ENCODE measurements at regions not wholly inside any gene's neighbourhood (a gene's known extent, or its start where the extent isn't known, plus 50 kb on each side); places are given as distances from the start of the nearest gene placed in this dataset.

- TF ChIP-seq CTCF (IDR thresholded peaks at IDR 0.05; ENCODE audit: unreplicated experiment) = no peak
- Mint-ChIP-seq H3K36me3 (no peaks in the 10 kb centered on the region), H3K27me3 (ENCODE audit: low read depth) (no peaks in the 10 kb centered on the region), H3K4me3 (no peak overlapping the region), H3K4me1 (peaks cover 70% of the 10 kb centered on the region), H3K9me3 (no peaks in the 10 kb centered on the region), H3K27ac (no peak overlapping the region)
- DNase-seq (ENCODE audit: low spot score in 2 of 2, unreplicated experiment in 2 of 2) = no peak
These were observed 231.0 kb upstream of the ATP2B1 start for GRCh38 chr12:89939522-89940215.

GRCh38 chr12:89936631-89937030, 228.0 kb upstream of the ATP2B1 start:
- Mint-ChIP-seq H3K27me3 (ENCODE audit: low read depth) (no peaks in the 10 kb centered on the region), H3K4me1 (peaks cover 63% of the 10 kb centered on the region), H3K36me3 (no peaks in the 10 kb centered on the region), H3K4me3 (no peak overlapping the region), H3K27ac (peak overlapping the region; percentile 57), H3K9me3 (no peaks in the 10 kb centered on the region)
- TF ChIP-seq CTCF (IDR thresholded peaks at IDR 0.05; ENCODE audit: unreplicated experiment) = no peak
- no peak for DNase-seq (ENCODE audit: low spot score in 2 of 2, unreplicated experiment in 2 of 2)

GRCh38 chr12:89935850-89936249, 227.2 kb upstream of the ATP2B1 start:
- no peaks in the 10 kb centered on the region for H3K9me3 Mint-ChIP-seq
- no peaks in the 10 kb centered on the region for H3K36me3 Mint-ChIP-seq
- peak overlapping the region; percentile 57 for H3K27ac Mint-ChIP-seq

GRCh38 chr12:89933911-89934310, 225.3 kb upstream of the ATP2B1 start:
- no peak for TF ChIP-seq CTCF (IDR thresholded peaks at IDR 0.05; ENCODE audit: unreplicated experiment)
- no peaks in the 10 kb centered on the region for H3K36me3 Mint-ChIP-seq

More at GRCh38 chr12:89935850-89936249, 227.2 kb upstream of the ATP2B1 start:
- Mint-ChIP-seq H3K27me3 (ENCODE audit: low read depth) (no peaks in the 10 kb centered on the region), H3K4me1 (peaks cover 55% of the 10 kb centered on the region), H3K4me3 (no peak overlapping the region)
- TF ChIP-seq CTCF (IDR thresholded peaks at IDR 0.05; ENCODE audit: unreplicated experiment) = no peak
- no peak for DNase-seq (ENCODE audit: low spot score in 2 of 2, unreplicated experiment in 2 of 2)

GRCh38 chr12:89932954-89933353, 224.3 kb upstream of the ATP2B1 start:
- DNase-seq (ENCODE audit: low spot score in 2 of 2, unreplicated experiment in 2 of 2) = no peak
- no peak overlapping the region for H3K4me3 Mint-ChIP-seq
- TF ChIP-seq CTCF (IDR thresholded peaks at IDR 0.05; ENCODE audit: unreplicated experiment) = no peak
- H3K4me1 Mint-ChIP-seq = peaks cover 48% of the 10 kb centered on the region
- H3K27me3 Mint-ChIP-seq (ENCODE audit: low read depth) = no peaks in the 10 kb centered on the region
- H3K36me3 Mint-ChIP-seq = no peaks in the 10 kb centered on the region
- no peaks in the 10 kb centered on the region for H3K9me3 Mint-ChIP-seq
- H3K27ac Mint-ChIP-seq = peak overlapping the region; percentile 14

More at GRCh38 chr12:89933911-89934310, 225.3 kb upstream of the ATP2B1 start:
- peak overlapping the region; percentile 74 for H3K27ac Mint-ChIP-seq
- H3K4me1 Mint-ChIP-seq = peaks cover 48% of the 10 kb centered on the region
- no peaks in the 10 kb centered on the region for H3K27me3 Mint-ChIP-seq (ENCODE audit: low read depth)
- no peaks in the 10 kb centered on the region for H3K9me3 Mint-ChIP-seq
- no peak for DNase-seq (ENCODE audit: low spot score in 2 of 2, unreplicated experiment in 2 of 2)
- no peak overlapping the region for H3K4me3 Mint-ChIP-seq

Data from mesothelial cell of epicardium (in vitro differentiated cells).